A549 (cell line): ENCODE measurements at regions not wholly inside any gene's neighbourhood (a gene's known extent, or its start where the extent isn't known, plus 50 kb on each side); places are given as distances from the start of the nearest gene placed in this dataset.

ENCODE experiments used
- CEBPB ChIP-seq, 2 experiments: fragments of >200 bp in 1 of 2; sonication (Bioruptor Twin) in 1 of 2; formaldehyde crosslinking in 1 of 2; IDR thresholded peaks; 2 replicates each; pipeline ENCODE4 v1.6.1; 2012 to 2016
- CTCF ChIP-seq: fragments of >200 bp; sonication (Bioruptor Twin); formaldehyde crosslinking; IDR thresholded peaks from 3 replicates; pipeline ENCODE4 v1.5.1; 2016
- EHMT2 ChIP-seq: fragments of 200-600 bp; sonication (generic); IDR thresholded peaks from 2 replicates; pipeline ENCODE4 v1.6.1; 2016; ENCODE audit warnings: antibody characterized with exemption, low read depth, mild to moderate bottlenecking, moderate library complexity
- EP300 ChIP-seq, 2 experiments: fragments of >200 bp; sonication (Bioruptor Twin); formaldehyde crosslinking; IDR thresholded peaks; 2 replicates in 1 of 2; 3 replicates in 1 of 2; pipeline ENCODE4 v1.6.1; 2016 to 2017
- FOXS1 ChIP-seq: fragments of 250-450 bp; sonication (Bioruptor Pico); IDR thresholded peaks from 2 replicates; pipeline ENCODE4 v1.5.0; 2020; ENCODE audit warnings: mild to moderate bottlenecking, moderate library complexity
- POLR2AphosphoS2 ChIP-seq: conservative IDR thresholded peaks from 2 replicates; pipeline ENCODE4 v1.6.1; 2012; ENCODE audit warnings: low read length, improper control_type of control experiment, inconsistent platforms
- RAD21 ChIP-seq, 2 experiments: fragments of >200 bp in 1 of 2; sonication (Bioruptor Twin) in 1 of 2; formaldehyde crosslinking in 1 of 2; IDR thresholded peaks in 1 of 2; conservative IDR thresholded peaks in 1 of 2; 2 replicates in 1 of 2; 3 replicates in 1 of 2; pipeline ENCODE4 v1.6.1; 2012 to 2018; ENCODE audit warnings: inconsistent platforms in 1 of 2

GRCh38 chr5:74183041-74183440, 457.5 kb downstream of the ENC1 start:
- TF ChIP-seq CTCF, result no peak
- TF ChIP-seq RAD21 (conservative IDR thresholded peaks at IDR 0.05 in 1 of 2, IDR thresholded peaks at IDR 0.05 in 1 of 2), result no peak
- no peak for TF ChIP-seq EHMT2
- no peak for TF ChIP-seq CEBPB (IDR thresholded peaks at IDR 0.05)
- no peak for TF ChIP-seq POLR2AphosphoS2
- TF ChIP-seq FOXS1 (CRISPR knock-in tag), result no peak
- TF ChIP-seq EP300 (IDR thresholded peaks at IDR 0.05), result no peak
